Transverse colon (tissue), 4 donors: ENCODE measurements at regions not wholly inside any gene's neighbourhood (a gene's known extent, or its start where the extent isn't known, plus 50 kb on each side); places are given as distances from the start of the nearest gene placed in this dataset.
A peak's percentile ranks its signal among the peaks of the same experiment; 100 is the strongest.

ENCODE experiments used
- DNase-seq: peaks from one replicate; pipeline ENCODE4 v3.0.0-alpha.2; 2019
- H3K27ac ChIP-seq, 4 donors: fragments of 200-600 bp; sonication (generic); 2 replicates each; pipeline ENCODE4 v1.5.1; 2016 to 2018; ENCODE audit warnings: inconsistent platforms in 4 of 4
- H3K27me3 ChIP-seq: fragments of 200-600 bp; sonication (generic); 2 replicates; pipeline ENCODE4 v1.5.1; 2017; ENCODE audit warnings: inconsistent platforms
- H3K36me3 ChIP-seq, 4 donors: fragments of 200-600 bp; sonication (generic); 2 replicates each; pipeline ENCODE4 v1.5.1; 2017 to 2019; ENCODE audit warnings: inconsistent platforms in 4 of 4
- H3K4me1 ChIP-seq, 4 donors: fragments of 200-600 bp; sonication (generic); 2 replicates each; pipeline ENCODE4 v1.5.1; 2017 to 2020; ENCODE audit warnings: inconsistent platforms in 4 of 4
- H3K4me3 ChIP-seq, 4 donors: fragments of 200-600 bp; sonication (generic); 1 replicate in 1 of 4; 2 replicates in 3 of 4; pipeline versions ENCODE4 v1.5.1 to v1.6.1; 2017 to 2019; ENCODE audit warnings: inconsistent platforms in 4 of 4
- H3K9me3 ChIP-seq, 2 donors: fragments of 200-600 bp; sonication (generic); 2 replicates each; pipeline ENCODE4 v1.5.1; 2017 to 2019; ENCODE audit warnings: inconsistent platforms in 2 of 2
- EP300 ChIP-seq: sonication (generic); formaldehyde crosslinking; IDR thresholded peaks from one replicate; pipeline ENCODE4 v1.6.1; 2017; ENCODE audit warnings: antibody characterized with exemption, low read depth
- POLR2A ChIP-seq: fragments of 450-650 bp; IDR thresholded peaks from one replicate; pipeline ENCODE4 v1.6.1; 2016; ENCODE audit warnings: antibody characterized with exemption, mild to moderate bottlenecking, moderate library complexity
- POLR2AphosphoS5 ChIP-seq, 3 donors: sonication (generic); formaldehyde crosslinking; IDR thresholded peaks; one replicate each; pipeline ENCODE4 v1.6.1; 2016; ENCODE audit warnings: antibody characterized with exemption in 3 of 3
- WGBS, 2 donors: methylation state at CpG; one replicate each; pipeline ENCODE4 v1.1.5; 2018; ENCODE audit warnings: low coverage in 1 of 2; 5-methylcytosine and 5-hydroxymethylcytosine counted together
- in situ Hi-C, 4 donors: fragments of 200-750 bp; cut with MboI; loops; one replicate each; pipeline versions ENCODE4 v1.15.0 to v1.15.1; 2017; ENCODE audit warnings: low sequenced_read_pairs in 3 of 4, low pct_ligation_motif_present in 1 of 4, low pct_unique_long_range_greater_than_20kb in 1 of 4
- intact Hi-C: fragments of 100-400 bp; cut with DNase I; formaldehyde crosslinking; loops from one replicate; pipeline ENCODE4 v1.15.1; 2023; ENCODE audit warnings: low total_unique reads
- TF ChIP-seq, protein P1 (sequence below), 5 experiments: fragments of 200-600 bp in 3 of 5; fragments of 450-650 bp in 2 of 5; sonication (generic) in 3 of 5; IDR thresholded peaks; 1 replicate in 2 of 5; 2 replicates in 3 of 5; pipeline ENCODE4 v1.5.1; 2016 to 2017; ENCODE audit warnings: antibody characterized with exemption in 5 of 5, inconsistent platforms in 3 of 5, mild to moderate bottlenecking in 2 of 5, moderate library complexity in 1 of 5

DNA sequence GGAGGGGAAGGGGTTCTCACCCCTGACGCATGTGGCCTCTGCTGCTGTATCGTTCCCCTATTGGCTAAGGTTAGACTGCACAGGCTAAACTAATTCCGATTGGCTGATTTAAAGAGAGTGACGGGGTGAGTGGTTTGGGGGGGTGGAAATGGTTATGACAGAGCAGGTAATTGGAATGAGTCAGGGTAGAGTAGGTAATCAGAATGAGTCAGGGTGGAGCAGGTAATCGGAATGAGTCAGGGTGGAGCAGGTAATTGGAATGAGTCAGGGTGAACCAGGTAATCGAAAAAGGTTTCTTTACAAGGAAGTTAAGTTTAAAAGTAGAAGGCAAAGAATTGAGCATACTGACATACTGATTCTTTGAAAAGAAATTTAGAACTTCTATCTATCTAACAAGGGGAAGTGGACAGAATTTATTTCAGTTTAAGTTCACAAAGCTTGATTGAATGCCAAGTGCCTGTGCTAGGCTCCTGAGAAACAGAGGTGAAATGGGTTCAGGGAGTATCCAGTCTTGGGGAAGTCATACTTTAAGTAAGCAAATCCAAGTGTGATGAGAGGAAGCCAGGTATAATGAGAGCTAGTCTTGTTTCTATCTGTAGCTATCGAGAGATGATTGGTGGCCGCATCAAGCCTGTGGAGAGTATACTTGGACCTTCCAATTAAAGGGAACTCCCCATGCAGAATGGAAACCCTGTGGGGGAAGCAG lies 58.0 kb downstream of the C11orf91 start:
- Histone ChIP-seq H3K4me1 (no peaks in the 10 kb centered on the region), H3K36me3 (no peaks in the 10 kb centered on the region), H3K27ac (peak overlapping the region in 1 of 4 donors; percentile 58), H3K27me3 (peaks cover 6% of the 10 kb centered on the region), H3K9me3 (no peaks in the 10 kb centered on the region), H3K4me3 (no peak overlapping the region)
- no peak for TF ChIP-seq EP300
- no peak for TF ChIP-seq POLR2AphosphoS5 (IDR thresholded peaks at IDR 0.05)
- no peak for TF ChIP-seq POLR2A
- TF ChIP-seq, protein P1, sequence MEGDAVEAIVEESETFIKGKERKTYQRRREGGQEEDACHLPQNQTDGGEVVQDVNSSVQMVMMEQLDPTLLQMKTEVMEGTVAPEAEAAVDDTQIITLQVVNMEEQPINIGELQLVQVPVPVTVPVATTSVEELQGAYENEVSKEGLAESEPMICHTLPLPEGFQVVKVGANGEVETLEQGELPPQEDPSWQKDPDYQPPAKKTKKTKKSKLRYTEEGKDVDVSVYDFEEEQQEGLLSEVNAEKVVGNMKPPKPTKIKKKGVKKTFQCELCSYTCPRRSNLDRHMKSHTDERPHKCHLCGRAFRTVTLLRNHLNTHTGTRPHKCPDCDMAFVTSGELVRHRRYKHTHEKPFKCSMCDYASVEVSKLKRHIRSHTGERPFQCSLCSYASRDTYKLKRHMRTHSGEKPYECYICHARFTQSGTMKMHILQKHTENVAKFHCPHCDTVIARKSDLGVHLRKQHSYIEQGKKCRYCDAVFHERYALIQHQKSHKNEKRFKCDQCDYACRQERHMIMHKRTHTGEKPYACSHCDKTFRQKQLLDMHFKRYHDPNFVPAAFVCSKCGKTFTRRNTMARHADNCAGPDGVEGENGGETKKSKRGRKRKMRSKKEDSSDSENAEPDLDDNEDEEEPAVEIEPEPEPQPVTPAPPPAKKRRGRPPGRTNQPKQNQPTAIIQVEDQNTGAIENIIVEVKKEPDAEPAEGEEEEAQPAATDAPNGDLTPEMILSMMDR (IDR thresholded peaks at IDR 0.05) = no peak
- in situ Hi-C loops = loop anchor here in 1 of 4 donors (10.0 kb wide), 1 partner anchor 48 kb away; no protein-coding TSS in a partner anchor
- no peak for DNase-seq
- 67 to 69% methylated on average over 6 to 8 of the region's 8 CpGs for WGBS, 2 donors
- intact Hi-C loops = no loop called here

DNA sequence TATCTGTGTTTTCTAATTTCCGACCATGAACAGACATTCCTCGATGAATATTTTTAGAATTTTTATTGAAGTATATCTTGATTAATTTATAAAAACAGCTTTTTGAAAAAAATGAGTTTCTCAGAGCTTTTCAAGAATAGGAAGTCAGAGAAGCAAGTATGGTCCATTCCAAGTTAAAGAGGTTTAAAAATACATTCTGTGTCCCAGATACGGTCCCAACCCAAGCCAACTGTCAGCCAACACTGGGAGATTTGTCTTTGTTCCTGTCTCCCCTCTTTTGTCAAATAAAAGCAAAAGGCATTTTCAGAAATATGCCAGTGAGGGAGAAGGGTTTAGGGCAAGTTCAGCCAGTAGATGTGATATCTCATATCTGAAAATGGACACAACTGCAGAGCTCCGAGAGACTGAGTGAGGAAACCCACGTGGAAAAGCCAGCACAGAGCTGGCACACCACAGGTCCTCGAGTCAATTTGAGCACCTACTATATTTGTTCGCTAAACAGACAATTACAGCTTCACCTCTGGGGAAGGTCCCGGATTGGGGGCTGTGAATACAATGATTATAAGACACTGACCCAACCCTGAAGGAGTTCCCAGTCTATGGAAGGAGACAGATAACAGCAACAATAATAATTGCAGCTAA lies 59.8 kb downstream of the C11orf91 start:
- TF ChIP-seq POLR2A (no peak), EP300 (no peak), POLR2AphosphoS5 (IDR thresholded peaks at IDR 0.05) (no peak)
- TF ChIP-seq, protein P1 (IDR thresholded peaks at IDR 0.05) = no peak
- in situ Hi-C loops (loop anchor here in 1 of 4 donors (10.0 kb wide), 1 partner anchor 46 kb away; no protein-coding TSS in a partner anchor), intact Hi-C loops (no loop called here)
- H3K4me3 ChIP-seq = no peak overlapping the region
- H3K27me3 ChIP-seq = peaks cover 6% of the 10 kb centered on the region
- H3K27ac ChIP-seq = no peak overlapping the region
- no peaks in the 10 kb centered on the region for H3K4me1 ChIP-seq
- DNase-seq = no peak
- no peaks in the 10 kb centered on the region for H3K9me3 ChIP-seq
- no peaks in the 10 kb centered on the region for H3K36me3 ChIP-seq
- WGBS, 2 donors = 48 to 56% methylated on average over 5 to 8 of the region's 8 CpGs

DNA sequence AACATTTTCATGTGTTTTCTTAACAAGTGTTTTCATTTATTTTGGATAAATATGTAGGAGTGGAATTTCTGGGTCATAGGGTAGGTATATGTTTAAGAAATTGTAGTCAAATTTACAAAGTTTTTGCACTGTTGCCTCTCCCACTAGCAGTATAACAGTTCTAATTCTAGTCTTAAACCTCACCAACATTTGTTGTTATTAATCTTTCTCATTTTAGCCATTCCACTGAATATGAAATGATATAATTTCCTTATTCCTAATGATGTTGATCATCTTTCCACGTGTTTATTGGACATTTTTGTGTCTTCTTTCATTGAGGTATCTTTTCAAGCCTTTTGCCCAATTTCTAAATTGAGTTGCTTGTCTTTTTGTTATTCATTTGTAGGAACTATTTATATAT lies 62.0 kb downstream of the C11orf91 start:
- in situ Hi-C loops (no loop called here), intact Hi-C loops (no loop called here)
- Histone ChIP-seq H3K9me3 (no peaks in the 10 kb centered on the region), H3K4me1 (no peaks in the 10 kb centered on the region), H3K27me3 (peaks cover 3% of the 10 kb centered on the region), H3K27ac (no peak overlapping the region), H3K36me3 (no peaks in the 10 kb centered on the region), H3K4me3 (no peak overlapping the region)
- DNase-seq = no peak
- 28 to 35% methylated on average over 1 of the region's 1 CpG for WGBS, 2 donors
- TF ChIP-seq EP300 (no peak), POLR2A (no peak), POLR2AphosphoS5 (IDR thresholded peaks at IDR 0.05) (no peak)
- TF ChIP-seq, protein P1 (IDR thresholded peaks at IDR 0.05) = no peak

DNA sequence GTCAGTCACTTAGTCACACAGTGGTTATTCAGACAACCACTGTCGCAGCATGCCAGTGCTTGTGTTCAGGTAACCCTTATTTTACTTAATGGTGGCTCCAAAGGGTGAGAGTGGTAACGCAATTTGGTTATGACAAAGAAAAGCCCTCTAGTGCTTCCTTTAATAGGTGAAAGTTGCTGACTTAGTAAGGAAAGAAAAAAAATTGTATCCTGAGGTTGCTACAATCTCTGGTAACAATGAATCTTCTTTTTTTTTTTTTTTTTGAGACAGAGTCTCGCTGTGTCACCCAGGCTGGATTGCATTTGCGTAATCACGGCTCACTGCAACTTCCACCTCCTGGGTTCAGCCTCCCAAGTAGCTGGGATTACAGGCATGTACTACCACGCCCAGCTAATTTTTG lies 64.5 kb downstream of the C11orf91 start:
- whole genome bisulfite sequencing, 2 donors = 77 to 82% methylated on average over 5 to 6 of the region's 6 CpGs

More for the DNA sequence above, 64.5 kb downstream of the C11orf91 start:
- Histone ChIP-seq H3K27me3 (peaks cover 3% of the 10 kb centered on the region), H3K27ac (no peak overlapping the region), H3K36me3 (no peaks in the 10 kb centered on the region), H3K4me1 (no peaks in the 10 kb centered on the region), H3K9me3 (no peaks in the 10 kb centered on the region), H3K4me3 (no peak overlapping the region)
- TF ChIP-seq, protein P1 (IDR thresholded peaks at IDR 0.05) = no peak
- no peak for TF ChIP-seq POLR2AphosphoS5 (IDR thresholded peaks at IDR 0.05)
- no peak for TF ChIP-seq EP300
- no peak for TF ChIP-seq POLR2A
- no peak for DNase-seq
- in situ Hi-C loops = no loop called here
- intact Hi-C loops = no loop called here
